GM12878 (cell line): ENCODE measurements at regions not wholly inside any gene's neighbourhood (a gene's known extent, or its start where the extent isn't known, plus 50 kb on each side); places are given as distances from the start of the nearest gene placed in this dataset.

Experiments
- ASH2L ChIP-seq: fragments of 300-600, 200-600 bp; sonication (generic); IDR thresholded peaks from 2 replicates; pipeline ENCODE4 v1.6.1; 2017; ENCODE audit warnings: low read depth, mild to moderate bottlenecking, borderline replicate concordance
- ATF7 ChIP-seq: fragments of 450-650 bp; IDR thresholded peaks from 2 replicates; pipeline ENCODE4 v1.6.1; 2016; ENCODE audit warnings: low read depth, mild to moderate bottlenecking
- BCL11A ChIP-seq: IDR thresholded peaks from 2 replicates; pipeline ENCODE4 v1.6.1; 2011; ENCODE audit warnings: low read depth, low read length
- E2F8 ChIP-seq: fragments of 450-650 bp; IDR thresholded peaks from 2 replicates; pipeline ENCODE4 v1.6.1; 2018; ENCODE audit warnings: mild to moderate bottlenecking, low read depth, moderate library complexity; ENCODE audit not compliant: partially characterized antibody
- ELK1 ChIP-seq: IDR thresholded peaks from 2 replicates; pipeline ENCODE4 v1.6.1; 2012; ENCODE audit warnings: low read depth, low read length, improper control_type of control experiment
- EZH2 ChIP-seq: IDR thresholded peaks from 2 replicates; pipeline ENCODE4 v1.6.1; 2012; ENCODE audit warnings: low read depth, mild to moderate bottlenecking, control low read depth, inconsistent platforms, low read length, borderline replicate concordance; ENCODE audit not compliant: control insufficient read depth
- FOS ChIP-seq: IDR thresholded peaks from 3 replicates; pipeline ENCODE4 v1.6.1; 2011; ENCODE audit warnings: borderline replicate concordance; ENCODE audit not compliant: insufficient read length; ENCODE audit errors: extremely low read depth
- FOXM1 ChIP-seq: IDR thresholded peaks from 2 replicates; pipeline ENCODE4 v1.6.1; 2012; ENCODE audit warnings: low read depth, mild to moderate bottlenecking, inconsistent platforms, low read length, moderate library complexity
- IRF4 ChIP-seq: IDR thresholded peaks from 2 replicates; pipeline ENCODE4 v1.6.1; 2011; ENCODE audit warnings: low read depth, low read length
- LARP7 ChIP-seq: fragments of 450-650 bp; IDR thresholded peaks from 2 replicates; pipeline ENCODE4 v1.6.1; 2017; ENCODE audit warnings: mild to moderate bottlenecking
- MXI1 ChIP-seq: fragments of 150-350 bp; IDR thresholded peaks from 2 replicates; pipeline ENCODE4 v1.6.1; 2011; ENCODE audit warnings: low read depth, mild to moderate bottlenecking, inconsistent platforms, low read length, improper control_type of control experiment
- MYC ChIP-seq: IDR thresholded peaks from 2 replicates; pipeline ENCODE4 v1.6.1; 2011; ENCODE audit warnings: mild to moderate bottlenecking, low read length, moderate library complexity, inconsistent platforms; ENCODE audit not compliant: insufficient read depth, insufficient replicate concordance, insufficient read length, severe bottlenecking
- NKRF ChIP-seq: fragments of 450-650 bp; conservative IDR thresholded peaks from 2 replicates; pipeline ENCODE4 v1.6.1; 2017; ENCODE audit warnings: mild to moderate bottlenecking, moderate library complexity
- NR2C1 ChIP-seq: fragments of 450-650 bp; IDR thresholded peaks from 2 replicates; pipeline ENCODE4 v1.6.1; 2017; ENCODE audit warnings: antibody characterized with exemption, mild to moderate bottlenecking, moderate library complexity
- SIN3A ChIP-seq: IDR thresholded peaks from 2 replicates; pipeline ENCODE4 v1.6.1; 2012; ENCODE audit warnings: low read depth, low read length, improper control_type of control experiment
- SMC3 ChIP-seq: IDR thresholded peaks from 2 replicates; pipeline ENCODE4 v1.6.1; 2011; ENCODE audit warnings: low read length, improper control_type of control experiment, borderline replicate concordance
- SPI1 ChIP-seq: IDR thresholded peaks from 2 replicates; pipeline ENCODE4 v1.6.1; 2011; ENCODE audit warnings: low read depth, mild to moderate bottlenecking, low read length, moderate library complexity, borderline replicate concordance; ENCODE audit not compliant: insufficient read depth
- SRF ChIP-seq, 2 experiments: IDR thresholded peaks; 2 replicates each; pipeline ENCODE4 v1.6.1; 2011; ENCODE audit warnings: low read depth in 2 of 2, low read length in 2 of 2, mild to moderate bottlenecking in 1 of 2, moderate library complexity in 1 of 2
- TCF3 ChIP-seq: IDR thresholded peaks from 2 replicates; pipeline ENCODE4 v1.6.1; 2012; ENCODE audit warnings: low read depth, mild to moderate bottlenecking, low read length, borderline replicate concordance; ENCODE audit not compliant: insufficient read depth
- ZBED1 ChIP-seq: IDR thresholded peaks from 2 replicates; pipeline ENCODE4 v1.6.1; 2016; ENCODE audit warnings: borderline replicate concordance
- ZNF384 ChIP-seq: IDR thresholded peaks from 2 replicates; pipeline ENCODE4 v1.6.1; 2012; ENCODE audit warnings: low read depth, mild to moderate bottlenecking, low read length, improper control_type of control experiment, borderline replicate concordance
- ZNF622 ChIP-seq: fragments of 450-650 bp; IDR thresholded peaks from 2 replicates; pipeline ENCODE4 v1.6.1; 2017; ENCODE audit warnings: mild to moderate bottlenecking, inconsistent platforms
- TF ChIP-seq, protein P1 (sequence below): IDR thresholded peaks from 2 replicates; pipeline ENCODE4 v1.6.1; 2012; ENCODE audit warnings: low read depth, low read length, improper control_type of control experiment

DNA sequence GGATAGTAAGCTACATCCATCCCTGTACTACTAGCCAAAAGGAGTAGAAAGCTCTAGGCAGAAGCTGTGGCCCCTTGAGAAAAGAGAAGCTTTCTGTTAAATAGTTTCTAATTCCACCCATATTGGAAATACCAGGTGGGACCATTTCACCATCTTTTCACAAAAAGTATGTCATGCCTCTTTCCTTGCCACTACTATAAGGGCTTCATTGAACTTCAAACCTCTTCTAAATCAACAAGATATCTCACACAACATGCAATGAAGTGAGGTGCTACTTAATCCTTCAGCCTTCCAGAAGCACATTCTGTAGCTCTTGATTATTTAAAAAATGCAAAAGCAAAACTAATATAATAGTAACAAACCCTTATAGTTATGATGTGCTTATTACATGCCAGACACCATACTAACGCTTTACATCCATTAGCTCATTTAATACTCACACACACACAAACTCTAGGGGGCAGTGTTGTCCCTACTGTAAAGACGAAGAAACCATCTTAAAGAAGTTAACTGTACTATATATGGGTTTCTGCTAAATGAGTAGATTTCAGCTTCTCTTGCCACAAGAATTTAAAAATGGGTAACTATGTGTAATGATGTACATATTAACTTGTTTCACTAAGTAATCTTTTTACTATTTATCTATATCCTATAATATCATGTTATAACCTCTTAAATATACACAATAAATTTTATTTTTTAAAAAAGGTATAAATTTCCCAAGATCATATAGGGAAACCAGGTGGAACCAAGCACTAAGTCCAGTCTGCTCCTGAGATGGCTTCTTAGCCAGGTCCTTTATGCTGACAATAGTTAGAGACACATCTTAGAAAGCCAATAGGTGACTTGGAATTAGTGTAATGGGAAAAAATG lies 124.4 kb downstream of the RPS29 start (continued):
- no peak for TF ChIP-seq NKRF
- no peak for TF ChIP-seq LARP7
- no peak for TF ChIP-seq EZH2
- TF ChIP-seq FOXM1, result no peak
- TF ChIP-seq E2F8, result no peak
- no peak for TF ChIP-seq MXI1
- TF ChIP-seq FOS, result no peak
- TF ChIP-seq, protein P1, sequence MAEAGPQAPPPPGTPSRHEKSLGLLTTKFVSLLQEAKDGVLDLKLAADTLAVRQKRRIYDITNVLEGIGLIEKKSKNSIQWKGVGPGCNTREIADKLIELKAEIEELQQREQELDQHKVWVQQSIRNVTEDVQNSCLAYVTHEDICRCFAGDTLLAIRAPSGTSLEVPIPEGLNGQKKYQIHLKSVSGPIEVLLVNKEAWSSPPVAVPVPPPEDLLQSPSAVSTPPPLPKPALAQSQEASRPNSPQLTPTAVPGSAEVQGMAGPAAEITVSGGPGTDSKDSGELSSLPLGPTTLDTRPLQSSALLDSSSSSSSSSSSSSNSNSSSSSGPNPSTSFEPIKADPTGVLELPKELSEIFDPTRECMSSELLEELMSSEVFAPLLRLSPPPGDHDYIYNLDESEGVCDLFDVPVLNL, result no peak
- TF ChIP-seq ZNF622, result no peak
- TF ChIP-seq SIN3A, result no peak
- peak; percentile 25; the same call in 1 of the 2 replicates for TF ChIP-seq ATF7
- no peak for TF ChIP-seq SRF (IDR thresholded peaks at IDR 0.05; ENCODE audit: low read depth in 2 of 2, low read length in 2 of 2)
- TF ChIP-seq MYC, result no peak
- TF ChIP-seq NR2C1, result no peak
- TF ChIP-seq BCL11A, result no peak
- TF ChIP-seq ZNF384, result no peak
- peak; percentile 68; the same call in 1 of the 2 replicates for TF ChIP-seq SMC3
- no peak for TF ChIP-seq ZBED1
- TF ChIP-seq SPI1, result no peak
- no peak for TF ChIP-seq ASH2L
- TF ChIP-seq IRF4, result no peak
- TF ChIP-seq TCF3, result no peak
- TF ChIP-seq ELK1, result no peak
